HUES64 (cell line): ENCODE measurements at regions not wholly inside any gene's neighbourhood (a gene's known extent, or its start where the extent isn't known, plus 50 kb on each side); places are given as distances from the start of the nearest gene placed in this dataset.

Experiments
- H3K27ac ChIP-seq: 2 replicates; pipeline ENCODE4 v1.7.0; 2013; ENCODE audit warnings: low read depth, low read length, inconsistent platforms
- H3K27me3 ChIP-seq: 2 replicates; pipeline ENCODE4 v1.6.1; 2013; ENCODE audit warnings: mild to moderate bottlenecking, low read length; ENCODE audit not compliant: insufficient read depth
- H3K36me3 ChIP-seq: 2 replicates; pipeline ENCODE4 v1.6.1; 2013; ENCODE audit warnings: mild to moderate bottlenecking, low read length; ENCODE audit not compliant: insufficient read depth
- H3K4me1 ChIP-seq: 2 replicates; pipeline ENCODE4 v1.6.1; 2013; ENCODE audit warnings: mild to moderate bottlenecking, low read length, moderate library complexity; ENCODE audit not compliant: insufficient read depth
- H3K4me3 ChIP-seq: 2 replicates; pipeline ENCODE4 v1.5.1; 2013; ENCODE audit warnings: mild to moderate bottlenecking, low read length, moderate library complexity
- H3K9ac ChIP-seq: 2 replicates; pipeline ENCODE4 v1.6.1; 2013; ENCODE audit warnings: mild to moderate bottlenecking, low read depth, low read length
- H3K9me3 ChIP-seq: 2 replicates; pipeline ENCODE4 v1.6.1; 2013; ENCODE audit warnings: low read depth, low read length; ENCODE audit not compliant: insufficient read depth
- WGBS: fragments of 150-250, 120-280 bp; methylation state at CpG from one replicate; pipeline ENCODE4 v1.1.7; 2013; ENCODE audit warnings: missing lambda C conversion rate; 5-methylcytosine and 5-hydroxymethylcytosine counted together

DNA sequence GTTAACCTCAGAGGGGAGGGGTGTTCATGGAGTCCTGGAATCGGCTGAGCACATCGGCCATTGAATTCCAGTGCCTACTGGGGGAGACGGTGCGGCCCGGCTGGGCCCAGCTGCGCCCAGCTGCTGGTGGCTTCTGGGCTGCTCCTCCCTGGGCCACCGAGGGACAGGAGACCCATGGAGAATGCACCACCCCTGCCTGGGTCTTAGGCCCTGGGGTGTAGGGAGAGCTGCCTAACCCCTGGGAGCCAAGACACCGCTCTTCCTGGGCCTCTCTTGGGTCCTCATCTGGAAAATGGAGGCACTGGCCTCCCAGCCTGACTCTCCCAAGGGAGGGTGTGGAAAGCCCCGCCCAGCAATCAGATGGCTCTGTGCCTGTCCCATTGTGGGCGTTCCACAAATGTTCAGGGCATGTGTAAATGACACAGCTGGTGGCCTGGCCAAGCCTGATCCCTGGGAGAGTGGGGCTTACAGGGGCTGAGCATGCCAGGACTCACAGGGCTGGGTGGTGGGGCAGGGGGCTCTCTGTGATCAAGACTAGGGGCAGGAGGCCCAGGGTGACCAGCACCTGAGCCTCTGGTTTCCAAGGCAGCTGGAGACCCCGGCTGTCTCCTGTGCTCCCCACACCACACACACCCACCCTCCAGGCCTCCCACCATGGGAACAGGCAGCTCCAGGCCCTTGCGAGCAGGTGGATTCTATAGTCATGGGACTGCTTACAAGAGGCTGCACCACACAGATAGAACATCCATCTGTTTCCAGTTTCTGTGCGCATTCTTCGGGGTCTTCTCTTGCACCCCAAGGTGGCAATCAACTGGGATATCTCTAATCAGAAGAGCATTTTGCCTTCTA, 150.9 kb downstream of the URI1 start:
- 92% methylated on average over 14 of the region's 14 CpGs for WGBS
- Histone ChIP-seq H3K36me3 (no peaks in the 10 kb centered on the region), H3K4me3 (no peak overlapping the region), H3K4me1 (no peaks in the 10 kb centered on the region), H3K27ac (no peak overlapping the region), H3K27me3 (no peaks in the 10 kb centered on the region), H3K9ac (no peak overlapping the region), H3K9me3 (no peaks in the 10 kb centered on the region)

DNA sequence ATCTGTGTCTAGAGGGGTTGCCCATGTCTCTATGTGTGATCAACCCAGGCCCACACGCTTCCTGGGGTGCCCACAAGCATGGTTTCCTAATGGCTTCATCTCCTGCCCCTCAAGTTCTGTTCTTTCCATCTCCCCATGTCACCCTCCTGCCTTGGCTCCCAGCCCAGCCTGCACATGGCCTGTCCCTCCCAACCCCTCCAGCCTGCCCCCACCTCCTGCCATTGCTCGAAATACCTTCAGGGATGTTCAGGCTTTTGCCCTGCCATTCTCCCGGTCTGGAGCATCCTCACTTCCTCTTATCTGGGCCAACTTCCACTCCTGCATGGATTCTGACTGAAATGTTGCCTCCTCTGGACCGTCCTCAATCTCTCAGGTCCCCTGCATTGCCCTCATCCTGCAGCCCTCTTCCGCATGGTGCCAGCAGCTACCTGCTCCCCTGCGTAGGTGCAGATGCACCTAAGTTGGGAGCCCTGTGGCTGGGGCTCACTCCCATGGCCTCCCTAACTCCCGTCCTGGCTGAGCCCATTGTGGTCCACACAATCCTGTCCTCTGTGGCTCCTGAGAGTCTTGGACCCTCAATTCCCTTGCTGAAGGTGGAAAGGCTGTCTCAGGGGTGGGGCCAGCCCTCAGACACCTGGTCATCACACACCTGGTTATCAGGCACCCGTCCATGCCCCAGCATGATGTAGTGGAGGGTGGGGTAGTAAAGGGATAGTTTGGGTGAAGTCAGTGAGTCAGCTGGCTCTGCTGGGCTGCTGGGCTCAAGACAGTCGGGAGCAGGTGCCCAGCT, 152.1 kb downstream of the URI1 start:
- Histone ChIP-seq H3K9me3 (no peaks in the 10 kb centered on the region), H3K36me3 (no peaks in the 10 kb centered on the region), H3K27ac (no peak overlapping the region), H3K4me1 (no peaks in the 10 kb centered on the region), H3K9ac (no peak overlapping the region), H3K4me3 (no peak overlapping the region), H3K27me3 (no peaks in the 10 kb centered on the region)
- WGBS = 91% methylated on average over 9 of the region's 9 CpGs

DNA sequence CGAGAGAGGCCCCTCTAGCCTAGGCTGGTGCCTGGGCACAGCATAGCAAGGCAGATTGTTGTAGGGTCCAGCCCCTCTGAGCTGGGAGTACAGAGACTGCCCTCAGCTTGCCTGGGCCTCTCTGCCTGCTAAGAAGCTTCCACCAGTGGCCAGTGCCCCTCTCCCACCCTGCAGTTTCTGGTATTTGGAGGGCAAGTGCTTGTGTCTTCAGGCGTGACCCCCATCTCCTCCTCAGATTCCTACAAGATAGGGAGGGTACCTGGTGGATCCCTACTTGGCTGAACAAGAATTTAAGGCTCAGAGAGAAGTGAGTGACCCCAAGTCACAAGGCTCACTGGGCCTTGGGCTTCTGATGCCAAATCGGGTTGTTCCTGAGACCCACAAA, 152.7 kb downstream of the URI1 start:
- Histone ChIP-seq H3K27me3 (no peaks in the 10 kb centered on the region), H3K9ac (no peak overlapping the region), H3K27ac (no peak overlapping the region), H3K4me1 (no peaks in the 10 kb centered on the region), H3K4me3 (no peak overlapping the region), H3K36me3 (no peaks in the 10 kb centered on the region), H3K9me3 (no peaks in the 10 kb centered on the region)
- 95% methylated on average over 2 of the region's 3 CpGs for WGBS

DNA sequence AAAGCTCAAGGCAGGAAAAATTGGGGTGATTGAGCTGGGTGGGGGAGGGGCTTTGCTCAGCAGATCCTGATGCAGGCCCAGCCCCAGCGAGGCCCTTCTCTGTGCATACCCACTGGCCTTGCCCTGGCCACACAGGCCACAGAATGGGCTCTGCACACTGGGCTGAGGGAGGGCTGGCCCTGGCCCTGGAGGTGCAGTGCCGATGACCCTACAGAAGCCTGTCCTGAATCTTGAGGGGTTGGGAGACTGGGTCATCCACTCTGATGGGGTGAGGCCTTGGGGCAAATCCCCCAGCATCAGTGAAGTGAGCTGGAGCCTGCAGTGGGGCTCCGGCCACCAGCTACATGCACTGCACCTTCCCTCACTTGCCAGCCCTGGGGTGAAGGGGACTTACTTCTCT, 153.1 kb downstream of the URI1 start:
- H3K4me3 ChIP-seq = no peak overlapping the region
- H3K9ac ChIP-seq = no peak overlapping the region
- WGBS = 85% methylated on average over 3 of the region's 3 CpGs
- H3K27me3 ChIP-seq = no peaks in the 10 kb centered on the region
- H3K4me1 ChIP-seq = no peaks in the 10 kb centered on the region
- H3K27ac ChIP-seq = no peak overlapping the region
- no peaks in the 10 kb centered on the region for H3K9me3 ChIP-seq
- no peaks in the 10 kb centered on the region for H3K36me3 ChIP-seq

DNA sequence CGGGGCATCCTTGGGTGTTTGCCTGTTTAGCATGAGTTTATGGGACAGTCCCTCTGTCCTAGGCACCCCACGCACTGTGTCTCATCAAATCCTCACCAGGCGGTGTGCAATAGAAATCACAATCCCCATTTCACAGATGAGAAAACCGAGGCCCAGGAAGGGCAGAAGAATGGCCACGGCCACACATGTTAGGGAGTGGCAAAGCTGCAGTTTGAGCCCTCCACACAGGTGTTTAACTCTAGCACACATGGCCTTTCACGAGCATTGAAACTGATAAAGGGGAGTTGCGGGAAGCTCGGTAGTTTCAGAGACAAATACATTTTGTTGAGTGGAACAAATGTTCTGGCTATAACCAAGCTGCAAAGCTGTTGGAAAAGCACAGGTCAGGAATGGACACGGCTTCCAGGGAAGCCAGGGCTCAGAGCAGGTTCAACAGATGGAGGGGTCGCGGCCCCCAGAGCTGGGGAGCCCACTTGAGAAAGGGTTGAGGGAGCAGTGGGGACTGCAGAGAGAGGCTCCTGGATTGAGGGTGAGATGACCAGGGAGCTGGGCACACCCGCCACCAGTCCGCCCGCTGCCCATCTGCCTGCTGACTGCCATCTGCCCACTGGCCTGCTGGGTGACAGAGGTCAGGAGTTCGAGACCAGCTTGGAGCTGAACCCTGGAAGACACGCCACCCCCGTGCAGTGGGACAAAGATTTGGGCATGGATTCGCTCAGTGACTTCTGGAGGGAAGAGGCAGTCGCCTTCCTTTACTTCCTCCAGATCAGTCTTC, 154.7 kb downstream of the URI1 start:
- Histone ChIP-seq H3K9ac (no peak overlapping the region), H3K27me3 (no peaks in the 10 kb centered on the region), H3K4me3 (no peak overlapping the region), H3K4me1 (no peaks in the 10 kb centered on the region), H3K27ac (no peak overlapping the region), H3K9me3 (peaks cover 5% of the 10 kb centered on the region; the same call in 1 of the 2 replicates), H3K36me3 (no peaks in the 10 kb centered on the region)
- 94% methylated on average over 19 of the region's 19 CpGs for WGBS

DNA sequence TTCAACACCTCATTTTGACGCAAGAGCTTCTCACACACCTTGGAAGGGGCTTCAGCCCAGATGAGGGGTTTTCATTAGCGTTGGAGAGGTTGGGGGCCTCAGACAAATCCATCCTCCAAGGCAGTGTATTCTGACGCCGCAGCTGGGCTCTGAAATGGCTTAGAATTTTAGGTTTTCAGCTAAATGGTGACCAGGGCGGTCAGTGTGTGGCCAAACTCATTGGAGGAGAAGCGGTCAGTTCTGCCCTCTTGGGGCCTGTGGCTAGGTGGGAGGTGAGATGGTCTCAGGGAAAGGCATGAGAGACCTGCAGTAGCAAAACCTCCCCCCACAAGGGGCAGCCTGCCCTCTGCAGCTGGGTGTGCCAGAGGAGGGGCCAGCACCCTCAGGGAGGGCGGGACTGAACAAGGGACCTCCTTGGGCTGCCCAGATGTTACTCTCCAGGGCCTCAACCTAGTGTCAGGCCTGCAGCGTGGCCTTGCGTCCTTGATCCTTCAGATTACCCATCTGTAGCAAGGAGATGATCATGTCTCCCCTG, 155.8 kb downstream of the URI1 start:
- Histone ChIP-seq H3K9me3 (peaks cover 5% of the 10 kb centered on the region; the same call in 1 of the 2 replicates), H3K4me1 (no peaks in the 10 kb centered on the region), H3K9ac (no peak overlapping the region), H3K4me3 (no peak overlapping the region), H3K27me3 (no peaks in the 10 kb centered on the region), H3K36me3 (no peaks in the 10 kb centered on the region), H3K27ac (no peak overlapping the region)
- WGBS = 94% methylated on average over 9 of the region's 9 CpGs

DNA sequence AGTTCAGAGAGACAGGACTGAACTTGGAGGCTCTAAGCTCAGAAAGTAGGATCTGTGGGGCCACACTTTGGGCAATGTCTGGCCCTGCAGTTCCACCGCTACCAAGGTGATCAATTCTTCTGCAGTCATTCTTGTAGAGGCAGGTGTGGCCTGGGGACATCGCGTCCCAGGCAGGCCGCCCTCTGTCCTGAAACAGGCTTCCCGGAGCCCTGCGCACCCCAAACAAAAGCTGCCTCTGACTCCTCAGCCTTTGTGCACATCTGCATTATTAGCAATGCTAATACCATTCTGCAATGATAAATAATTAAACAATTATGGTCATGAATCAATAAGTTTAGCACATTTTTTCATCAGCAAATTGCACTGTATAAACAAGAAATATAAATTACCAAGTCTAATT, 160.2 kb downstream of the URI1 start:
- WGBS = 96% methylated on average over 6 of the region's 6 CpGs
- Histone ChIP-seq H3K9me3 (peaks cover 5% of the 10 kb centered on the region; the same call in 1 of the 2 replicates), H3K27ac (no peak overlapping the region), H3K27me3 (no peaks in the 10 kb centered on the region), H3K9ac (no peak overlapping the region), H3K36me3 (no peaks in the 10 kb centered on the region), H3K4me1 (no peaks in the 10 kb centered on the region), H3K4me3 (no peak overlapping the region)

DNA sequence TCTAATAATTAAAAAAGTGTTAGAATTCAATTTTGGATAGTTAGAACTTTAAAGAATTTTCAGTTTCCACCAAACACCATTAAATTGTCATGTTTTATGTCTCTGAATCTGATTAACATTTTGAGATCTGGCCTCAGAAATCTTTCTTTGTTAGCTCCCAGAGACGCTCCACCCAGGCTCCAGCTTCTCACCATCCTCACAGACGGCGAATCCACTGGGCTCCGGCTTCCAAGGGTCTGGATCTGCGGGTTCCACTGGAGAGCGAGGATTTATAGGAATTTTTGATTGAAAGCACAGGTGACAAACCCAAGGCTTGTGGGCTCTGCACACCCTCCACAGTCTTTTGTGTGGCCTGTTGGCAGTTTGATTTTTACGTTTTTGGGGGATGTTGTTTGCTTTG, 160.6 kb downstream of the URI1 start:
- no peaks in the 10 kb centered on the region for H3K36me3 ChIP-seq
- no peaks in the 10 kb centered on the region for H3K4me1 ChIP-seq
- WGBS = 100% methylated on average over 6 of the region's 7 CpGs
- H3K4me3 ChIP-seq = no peak overlapping the region
- no peaks in the 10 kb centered on the region for H3K27me3 ChIP-seq
- H3K9me3 ChIP-seq = peaks cover 5% of the 10 kb centered on the region; the same call in 1 of the 2 replicates
- no peak overlapping the region for H3K9ac ChIP-seq
- no peak overlapping the region for H3K27ac ChIP-seq

DNA sequence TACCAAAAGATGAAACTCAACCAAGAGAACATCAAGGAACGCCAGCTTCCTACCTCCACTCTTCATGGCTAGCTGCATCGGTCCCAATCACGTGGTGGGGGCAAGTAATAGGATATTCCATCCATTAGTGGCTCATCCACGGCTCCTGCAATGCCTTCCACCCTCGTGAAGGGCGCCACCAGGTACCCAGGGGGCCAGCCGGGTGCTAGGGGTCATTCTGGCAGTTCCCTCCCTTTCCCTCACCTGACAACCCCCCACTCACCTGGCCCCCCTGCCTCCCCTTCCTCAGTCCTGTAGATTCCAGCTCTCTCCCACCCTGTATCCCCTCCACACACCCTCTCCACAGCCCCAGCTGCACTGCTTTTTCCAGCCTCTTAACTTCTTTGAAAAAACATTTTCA, 161.9 kb downstream of the URI1 start:
- H3K4me1 ChIP-seq = no peaks in the 10 kb centered on the region
- H3K36me3 ChIP-seq = no peaks in the 10 kb centered on the region
- H3K9me3 ChIP-seq = peaks cover 5% of the 10 kb centered on the region; the same call in 1 of the 2 replicates
- no peak overlapping the region for H3K9ac ChIP-seq
- WGBS = 95% methylated on average over 7 of the region's 7 CpGs
- no peak overlapping the region for H3K4me3 ChIP-seq
- H3K27me3 ChIP-seq = no peaks in the 10 kb centered on the region
- H3K27ac ChIP-seq = no peak overlapping the region

DNA sequence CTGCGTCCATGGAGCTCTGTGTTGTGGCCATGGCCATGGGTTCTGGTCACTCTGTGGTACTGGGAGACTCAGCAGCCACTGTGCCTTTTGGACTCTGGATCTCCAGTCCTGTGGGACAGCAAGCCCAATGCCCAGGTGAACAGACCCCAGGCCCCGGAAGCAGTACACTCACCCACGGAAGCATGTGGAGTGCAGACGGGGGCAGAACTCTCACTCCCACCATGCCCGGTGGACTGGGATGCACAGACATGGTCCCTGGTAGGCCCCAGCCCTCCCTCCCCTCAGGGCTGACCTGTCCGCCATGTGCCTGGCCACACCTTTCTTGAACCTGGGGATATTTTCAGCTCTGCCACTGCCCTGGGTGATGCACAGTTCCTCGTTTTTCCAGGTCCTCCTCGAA, 163.3 kb downstream of the URI1 start:
- Histone ChIP-seq H3K4me3 (no peak overlapping the region), H3K4me1 (no peaks in the 10 kb centered on the region), H3K27me3 (no peaks in the 10 kb centered on the region), H3K9ac (no peak overlapping the region), H3K36me3 (no peaks in the 10 kb centered on the region), H3K9me3 (peaks cover 5% of the 10 kb centered on the region; the same call in 1 of the 2 replicates), H3K27ac (no peak overlapping the region)
- WGBS = 91% methylated on average over 8 of the region's 8 CpGs
